ENCODE measurements at regions not wholly inside any gene's neighbourhood (a gene's known extent, or its start where the extent isn't known, plus 50 kb on each side); places are given as distances from the start of the nearest gene placed in this dataset.

- DNase-seq (ENCODE audit: low read depth in 4 of 4, low spot score in 3 of 4), result no peak
Measured at GRCh38 chr1:207971331-207972219, 60.6 kb upstream of the CD34 start.

DNA sequence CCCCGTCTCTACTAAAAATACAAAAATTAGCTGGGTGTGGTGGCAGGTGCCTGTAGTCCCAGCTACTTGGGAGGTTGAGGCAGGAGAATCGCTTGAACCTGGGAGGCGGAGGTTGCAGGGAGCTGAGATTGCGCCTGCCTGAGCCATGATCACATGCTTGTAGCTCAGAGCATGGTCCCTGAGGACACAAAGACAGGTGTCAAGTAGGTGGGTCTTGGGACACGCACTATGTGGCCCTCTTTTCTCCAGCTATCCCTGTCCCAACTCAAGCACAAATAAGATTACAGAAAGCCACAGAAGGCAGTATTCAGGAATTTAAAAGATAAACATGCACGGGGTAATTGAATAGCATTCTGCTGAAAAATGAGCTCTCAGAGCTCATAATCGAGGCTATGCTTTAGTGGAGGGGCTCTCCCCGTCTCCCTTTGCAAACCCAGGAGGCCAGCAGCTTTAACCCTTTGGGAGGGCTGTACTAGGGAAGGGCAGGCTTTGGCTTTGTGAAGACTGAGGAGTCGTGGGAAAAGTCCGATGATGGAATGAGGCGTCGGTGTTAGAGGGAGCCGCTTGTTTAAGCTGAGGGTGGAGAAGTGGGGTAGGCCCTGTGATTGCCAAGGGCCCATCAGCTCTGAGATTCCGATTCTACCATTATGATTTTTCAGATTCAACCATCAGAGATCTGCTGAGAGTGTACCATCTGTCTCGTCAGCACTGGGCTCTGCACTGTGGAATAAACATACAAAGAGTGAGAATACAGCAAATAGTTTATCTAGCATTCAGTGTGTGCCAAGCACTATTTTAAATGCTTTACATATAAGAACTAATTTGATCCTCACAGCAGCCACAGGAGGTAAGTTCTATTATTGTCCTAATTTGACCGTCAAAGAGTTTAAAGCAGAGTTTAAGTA lies 59.7 kb upstream of the CD34 start:
- DNase-seq (ENCODE audit: low read depth in 4 of 4, low spot score in 3 of 4), result no peak

GRCh38 chr1:207969528-207969927 lies 58.6 kb upstream of the CD34 start:
- DNase-seq (ENCODE audit: low read depth in 4 of 4, low spot score in 3 of 4), result no peak

GRCh38 chr1:207968521-207969009 lies 57.6 kb upstream of the CD34 start:
- no peak for DNase-seq (ENCODE audit: low read depth in 4 of 4, low spot score in 3 of 4)

GRCh38 chr1:207967703-207968102 lies 56.8 kb upstream of the CD34 start:
- no peak for DNase-seq (ENCODE audit: low read depth in 4 of 4, low spot score in 3 of 4)

- DNase-seq (ENCODE audit: low read depth in 4 of 4, low spot score in 3 of 4), result no peak
Measured at GRCh38 chr1:207966521-207966920, 55.6 kb upstream of the CD34 start.

DNA sequence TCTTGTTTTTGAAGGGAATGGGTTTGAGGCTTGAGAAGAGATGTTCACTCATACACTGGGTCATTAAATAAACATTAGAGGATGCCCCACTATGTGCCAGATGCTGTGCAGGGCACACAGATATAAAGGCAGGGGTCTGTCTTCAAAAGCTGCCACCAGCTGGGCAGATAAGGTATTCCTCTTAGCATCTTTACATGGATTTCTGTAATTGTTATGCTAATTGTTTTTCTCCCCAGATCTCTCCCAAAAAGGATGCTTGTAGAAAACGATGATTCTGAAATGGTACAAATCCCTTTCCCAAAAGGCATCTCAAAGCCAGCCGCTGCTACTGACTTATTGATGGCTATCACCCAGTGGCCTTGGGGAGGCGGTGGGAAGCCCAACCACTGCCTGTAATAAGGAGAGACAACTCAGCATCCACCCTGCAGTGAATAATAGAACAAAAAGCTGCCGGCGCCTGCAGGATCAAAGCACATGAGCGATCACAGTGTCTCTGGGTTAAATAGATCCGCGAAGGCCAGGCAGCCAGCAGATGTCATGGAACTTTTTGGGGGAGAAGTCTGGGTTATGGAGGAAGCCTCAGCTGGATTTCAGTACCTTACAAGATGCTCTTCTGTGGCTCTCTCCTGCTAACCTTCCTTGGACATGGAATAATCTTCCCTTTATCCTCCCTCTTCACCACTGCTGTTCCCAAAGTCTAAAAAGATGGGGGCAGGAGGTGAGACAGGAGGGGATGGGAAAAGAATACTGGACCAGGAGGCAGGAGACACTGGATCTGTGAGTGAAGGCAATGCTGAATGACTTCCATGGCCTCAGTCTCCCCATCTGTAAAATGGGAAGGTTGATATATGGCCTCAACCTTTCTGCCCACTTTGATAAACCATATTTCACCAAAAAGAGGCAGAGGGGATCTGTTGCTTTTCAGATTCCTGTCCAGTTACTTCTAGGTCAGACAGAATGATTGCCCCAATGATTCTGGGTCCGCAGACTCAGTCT lies 54.8 kb upstream of the CD34 start:
- DNase-seq (ENCODE audit: low read depth in 4 of 4, low spot score in 3 of 4), result no peak

- no peak for DNase-seq (ENCODE audit: low read depth in 4 of 4, low spot score in 3 of 4)
Measured at GRCh38 chr1:207964195-207964966, 53.5 kb upstream of the CD34 start.

- peak; percentile 74 to 94 (median 80) for DNase-seq (ENCODE audit: low read depth in 4 of 4, low spot score in 3 of 4)
Measured at GRCh38 chr1:207963427-207964194, 52.7 kb upstream of the CD34 start.

- no peak for DNase-seq (ENCODE audit: low read depth in 4 of 4, low spot score in 3 of 4)
Measured at GRCh38 chr1:207962716-207963426, 51.9 kb upstream of the CD34 start.
